ENCODE measurements at regions not wholly inside any gene's neighbourhood (a gene's known extent, or its start where the extent isn't known, plus 50 kb on each side); places are given as distances from the start of the nearest gene placed in this dataset.
"Not testable (repeated sequence)": the region's sequence is repeated elsewhere in the genome, so short reads cannot be mapped to it uniquely, and the experiment has no call there.

GRCh38 chr17:68097161-68097805 lies 61.7 kb downstream of the KPNA2 start:
- DNase-seq (ENCODE audit: low read depth) = no peak

- not testable (repeated sequence) for DNase-seq (ENCODE audit: low read depth)
Observed at GRCh38 chr17:68099341-68099753, 63.8 kb downstream of the KPNA2 start.

GRCh38 chr17:68100000-68100641 lies 64.6 kb downstream of the KPNA2 start:
- DNase-seq (ENCODE audit: low read depth) = no peak

- peak; percentile 51 for DNase-seq (ENCODE audit: low read depth)
Observed at GRCh38 chr17:68101075-68101986, 65.8 kb downstream of the KPNA2 start.

GRCh38 chr17:68101987-68102314 lies 66.4 kb downstream of the KPNA2 start:
- DNase-seq (ENCODE audit: low read depth) = no peak

GRCh38 chr17:68102318-68102758 lies 66.8 kb downstream of the KPNA2 start:
- no peak for DNase-seq (ENCODE audit: low read depth)

- no peak for DNase-seq (ENCODE audit: low read depth)
Observed at GRCh38 chr17:68103148-68103547, 67.6 kb downstream of the KPNA2 start.

GRCh38 chr17:68106085-68106484 lies 70.5 kb downstream of the KPNA2 start:
- DNase-seq (ENCODE audit: low read depth) = no peak

GRCh38 chr17:68107373-68107772 lies 71.8 kb downstream of the KPNA2 start:
- no peak for DNase-seq (ENCODE audit: low read depth)

GRCh38 chr17:68108313-68109000 lies 72.9 kb downstream of the KPNA2 start:
- DNase-seq (ENCODE audit: low read depth) = no peak

- DNase-seq (ENCODE audit: low read depth) = not testable (repeated sequence)
Observed at GRCh38 chr17:68109404-68109803, 73.9 kb downstream of the KPNA2 start.

GRCh38 chr17:68116211-68116610 lies 80.7 kb downstream of the KPNA2 start:
- not testable (repeated sequence) for DNase-seq (ENCODE audit: low read depth)

GRCh38 chr17:68122587-68122986 lies 87.1 kb downstream of the KPNA2 start:
- DNase-seq (ENCODE audit: low read depth) = no peak

GRCh38 chr17:68125111-68125870 lies 89.8 kb downstream of the KPNA2 start:
- DNase-seq (ENCODE audit: low read depth) = no peak

- DNase-seq (ENCODE audit: low read depth) = no peak
Observed at GRCh38 chr17:68127914-68128313, 92.4 kb downstream of the KPNA2 start.

GRCh38 chr17:68131456-68131855 lies 95.9 kb downstream of the KPNA2 start:
- no peak for DNase-seq (ENCODE audit: low read depth)

- no peak for DNase-seq (ENCODE audit: low read depth)
Observed at GRCh38 chr17:68133346-68134045, 98.0 kb downstream of the KPNA2 start.

- DNase-seq (ENCODE audit: low read depth) = no peak
Observed at GRCh38 chr17:68134046-68134637, 98.6 kb downstream of the KPNA2 start.

- no peak for DNase-seq (ENCODE audit: low read depth)
Observed at GRCh38 chr17:68134731-68135130, 99.2 kb downstream of the KPNA2 start.

GRCh38 chr17:68135141-68135887 lies 99.8 kb downstream of the KPNA2 start:
- no peak for DNase-seq (ENCODE audit: low read depth)

All from stimulated activated CD8-positive, alpha-beta memory T cell treated with anti-CD3 and anti-CD28 coated beads, Interleukin-15, amount 100 ng/mL, for 1 hour (primary cell).